Ovary (tissue), 7 donors: ENCODE measurements at regions not wholly inside any gene's neighbourhood (a gene's known extent, or its start where the extent isn't known, plus 50 kb on each side); places are given as distances from the start of the nearest gene placed in this dataset.

Source experiments
- DNase-seq, 5 donors: peaks; one replicate each; pipeline ENCODE4 v3.0.0-alpha.2; 2019 to 2020
- H3K27ac ChIP-seq, 2 donors: fragments of 200-600 bp; one replicate each; pipeline versions ENCODE4 v1.5.1 to v1.8.0; 2019 to 2022
- H3K27me3 ChIP-seq: fragments of 200-600 bp; one replicate; pipeline ENCODE4 v1.8.0; 2022
- H3K36me3 ChIP-seq: fragments of 200-600 bp; sonication (generic); one replicate; pipeline ENCODE4 v1.5.1; 2019
- H3K4me1 ChIP-seq: one replicate; pipeline ENCODE4 v1.8.1; 2013; ENCODE audit warnings: mild to moderate bottlenecking, moderate library complexity; ENCODE audit not compliant: insufficient read depth
- H3K4me3 ChIP-seq: fragments of 200-600 bp; sonication (generic); one replicate; pipeline ENCODE4 v1.5.1; 2017
- H3K9me3 ChIP-seq, 2 donors: fragments of 200-600 bp in 1 of 2; sonication (generic) in 1 of 2; one replicate each; pipeline versions ENCODE4 v1.5.1 to v1.8.1; 2013 to 2019; ENCODE audit warnings: mild to moderate bottlenecking in 1 of 2, moderate library complexity in 1 of 2
- CTCF ChIP-seq, 3 donors: fragments of 450-650 bp in 2 of 3; fragments of 200-600 bp in 1 of 3; IDR thresholded peaks; one replicate each; pipeline versions ENCODE4 v1.5.1 to v1.8.0; 2016 to 2022; ENCODE audit warnings: antibody characterized with exemption in 3 of 3, mild to moderate bottlenecking in 1 of 3
- EP300 ChIP-seq: sonication (generic); formaldehyde crosslinking; IDR thresholded peaks from one replicate; pipeline ENCODE4 v1.6.1; 2017; ENCODE audit warnings: antibody characterized with exemption
- POLR2A ChIP-seq: fragments of 450-650 bp; IDR thresholded peaks from one replicate; pipeline ENCODE4 v1.6.1; 2017; ENCODE audit warnings: antibody characterized with exemption, mild to moderate bottlenecking, moderate library complexity
- WGBS, 3 donors: extraction: QIAGEN DNeasy Blood & Tissue Kit in 1 of 3; methylation state at CpG; one replicate each; pipeline versions ENCODE4 v1.1.5 to v1.1.7; 2013 to 2017; 5-methylcytosine and 5-hydroxymethylcytosine counted together
- intact Hi-C, 4 donors: fragments of 100-400 bp; cut with DNase I; formaldehyde crosslinking; loops; one replicate each; pipeline versions ENCODE4 v1.11.0 to v1.15.1; 2022 to 2023
- donor health status: DM: no; HTN: no; CAD: no; lungs with moderate emphysema.
- donor health status: DM: no; HTN: no; CAD: no.
- donor health status: Bipolar disorder and iron deficiency.
- donor health status: DM: no; HTN: no; CAD: no.
- donor health status: DM: yes; HTN: yes; CAD: no.

GRCh38 chr14:104382361-104383087, 197.0 kb upstream of the C14orf180 start:
- WGBS, 3 donors: 89 to 90% (median 90%) methylated on average over 19 to 20 of the region's 20 CpGs
- Histone ChIP-seq H3K9me3 (peaks cover 0 to 6% of the 10 kb centered on the region in 2 donors), H3K4me1 (peaks cover 11% of the 10 kb centered on the region), H3K27me3 (no peaks in the 10 kb centered on the region), H3K27ac (no peak overlapping the region), H3K36me3 (no peaks in the 10 kb centered on the region), H3K4me3 (no peak overlapping the region)
- no peak for TF ChIP-seq CTCF (IDR thresholded peaks at IDR 0.05)
- no peak for TF ChIP-seq EP300
- no peak for TF ChIP-seq POLR2A
- intact Hi-C loops: no loop called here
- peak in 2 of 5 donors; percentile 4 to 23 for DNase-seq

- Histone ChIP-seq H3K36me3 (no peaks in the 10 kb centered on the region), H3K4me1 (peaks cover 11% of the 10 kb centered on the region), H3K27me3 (no peaks in the 10 kb centered on the region), H3K4me3 (no peak overlapping the region), H3K9me3 (peaks cover 0 to 6% of the 10 kb centered on the region in 2 donors), H3K27ac (no peak overlapping the region)
- intact Hi-C loops: no loop called here
- TF ChIP-seq CTCF (IDR thresholded peaks at IDR 0.05) (no peak), EP300 (no peak), POLR2A (no peak)
- WGBS, 3 donors: 15 to 16% (median 15%) methylated on average over 26 of the region's 26 CpGs
- DNase-seq: peak in 3 of 5 donors; percentile 8 to 33 (median 16)
These were observed 196.2 kb upstream of the C14orf180 start for GRCh38 chr14:104383088-104383995.

- peaks cover 11% of the 10 kb centered on the region for H3K4me1 ChIP-seq
- DNase-seq: peak in 3 of 5 donors; percentile 20 to 41 (median 26)
- H3K36me3 ChIP-seq: no peaks in the 10 kb centered on the region
- WGBS, 3 donors: 28 to 33% (median 30%) methylated on average over 19 of the region's 19 CpGs
- H3K9me3 ChIP-seq: peaks cover 0 to 6% of the 10 kb centered on the region in 2 donors
- no peak overlapping the region for H3K4me3 ChIP-seq
- no peak overlapping the region for H3K27ac ChIP-seq
- no peaks in the 10 kb centered on the region for H3K27me3 ChIP-seq
- no peak for TF ChIP-seq CTCF (IDR thresholded peaks at IDR 0.05)
- TF ChIP-seq POLR2A: no peak
- TF ChIP-seq EP300: no peak
- intact Hi-C loops: no loop called here
These were observed 195.4 kb upstream of the C14orf180 start for GRCh38 chr14:104383996-104384775.

- Histone ChIP-seq H3K36me3 (no peaks in the 10 kb centered on the region), H3K4me3 (no peak overlapping the region), H3K9me3 (peaks cover 0 to 6% of the 10 kb centered on the region in 2 donors), H3K27ac (no peak overlapping the region), H3K27me3 (no peaks in the 10 kb centered on the region), H3K4me1 (peaks cover 11% of the 10 kb centered on the region)
- intact Hi-C loops: no loop called here
- 92 to 96% (median 93%) methylated on average over 6 of the region's 6 CpGs for WGBS, 3 donors
- TF ChIP-seq CTCF (IDR thresholded peaks at IDR 0.05): no peak
- no peak for TF ChIP-seq POLR2A
- TF ChIP-seq EP300: no peak
- peak in 1 of 5 donors; percentile 24 for DNase-seq
These were observed 194.8 kb upstream of the C14orf180 start for GRCh38 chr14:104384776-104385071.
